DND-41 (cell line): ENCODE measurements at regions not wholly inside any gene's neighbourhood (a gene's known extent, or its start where the extent isn't known, plus 50 kb on each side); places are given as distances from the start of the nearest gene placed in this dataset.
"Not testable (repeated sequence)": the region's sequence is repeated elsewhere in the genome, so short reads cannot be mapped to it uniquely, and the experiment has no call there.

Source experiments
- ATAC-seq: fragments of 200-7000 bp; cut with Tn5 transposase; 3 replicates; pipeline ENCODE4 v1.9.1; 2021; ENCODE audit warnings: low read depth; ENCODE audit not compliant: insufficient read depth
- DNase-seq: peaks from one replicate; pipeline ENCODE4 v3.0.0-alpha.2; 2020
- H2AFZ ChIP-seq: 2 replicates; pipeline ENCODE4 v1.6.0; 2012; ENCODE audit warnings: low read depth, low read length
- H3K27ac ChIP-seq: 2 replicates; pipeline ENCODE4 v1.5.1; 2012; ENCODE audit warnings: low read length, inconsistent platforms
- H3K27me3 ChIP-seq: fragments of 200-600 bp; sonication (generic); 2 replicates; pipeline ENCODE4 v1.6.0; 2012; ENCODE audit warnings: low read length, mild to moderate bottlenecking, inconsistent platforms; ENCODE audit not compliant: insufficient read depth, poor library complexity
- H3K36me3 ChIP-seq: 2 replicates; pipeline ENCODE4 v1.5.1; 2012; ENCODE audit warnings: low read length, inconsistent platforms; ENCODE audit not compliant: insufficient read depth
- H3K4me1 ChIP-seq: 2 replicates; pipeline ENCODE4 v1.5.1; 2012; ENCODE audit warnings: mild to moderate bottlenecking, low read length; ENCODE audit not compliant: insufficient read depth
- H3K4me2 ChIP-seq: 2 replicates; pipeline ENCODE4 v1.6.0; 2012; ENCODE audit warnings: mild to moderate bottlenecking, moderate library complexity, low read length, inconsistent platforms; ENCODE audit not compliant: insufficient read depth
- H3K4me3 ChIP-seq, 2 experiments: fragments of 200-600 bp in 1 of 2; shearing (Covaris generic) in 1 of 2; 2 replicates each; pipeline ENCODE4 v1.5.1; 2012 to 2016; ENCODE audit warnings: inconsistent platforms in 2 of 2, low read length in 2 of 2, mild to moderate bottlenecking in 2 of 2, low read depth in 1 of 2, moderate library complexity in 1 of 2
- H3K79me2 ChIP-seq: 2 replicates; pipeline ENCODE4 v1.6.0; 2012; ENCODE audit warnings: low read length, inconsistent platforms; ENCODE audit not compliant: insufficient read depth
- H3K9ac ChIP-seq: 2 replicates; pipeline ENCODE4 v1.6.0; 2012; ENCODE audit warnings: low read depth, mild to moderate bottlenecking, inconsistent platforms, low read length, moderate library complexity
- H3K9me3 ChIP-seq: 2 replicates; pipeline ENCODE4 v1.5.1; 2012; ENCODE audit warnings: low read length, moderate library complexity, mild to moderate bottlenecking, inconsistent platforms; ENCODE audit not compliant: insufficient read depth, severe bottlenecking
- H4K20me1 ChIP-seq: 2 replicates; pipeline ENCODE4 v1.6.0; 2012; ENCODE audit warnings: low read length; ENCODE audit not compliant: insufficient read depth
- CTCF ChIP-seq: IDR thresholded peaks from 2 replicates; pipeline ENCODE4 v1.5.1; 2012; ENCODE audit warnings: borderline replicate concordance, low read length, moderate library complexity, mild to moderate bottlenecking; ENCODE audit not compliant: poor library complexity, severe bottlenecking; ENCODE audit errors: extremely low read depth
- EZH2 ChIP-seq: IDR thresholded peaks from 3 replicates; pipeline ENCODE4 v1.6.1; 2012; ENCODE audit warnings: borderline replicate concordance, low read depth, mild to moderate bottlenecking, moderate library complexity, low read length, inconsistent platforms; ENCODE audit not compliant: severe bottlenecking

GRCh38 chr17:52846767-52847166, 688.3 kb upstream of the CA10 start:
- H3K79me2 ChIP-seq, H4K20me1 ChIP-seq, DNase-seq, H3K27me3 ChIP-seq, H3K4me1 ChIP-seq, H3K4me2 ChIP-seq, H2AFZ ChIP-seq, H3K4me3 ChIP-seq, ATAC-seq, H3K27ac ChIP-seq, H3K36me3 ChIP-seq, H3K9me3 ChIP-seq, H3K9ac ChIP-seq: not testable (repeated sequence)

GRCh38 chr17:52841971-52842370, 683.5 kb upstream of the CA10 start:
- TF ChIP-seq EZH2 (no peak), CTCF (no peak)
- ATAC-seq (no peak), DNase-seq (no peak)
- Histone ChIP-seq H3K9me3 (no peaks in the 10 kb centered on the region), H3K27ac (no peak overlapping the region), H3K4me1 (no peaks in the 10 kb centered on the region), H3K4me2 (no peak overlapping the region), H3K27me3 (no peaks in the 10 kb centered on the region), H2AFZ (no peak overlapping the region), H3K9ac (no peak overlapping the region), H3K4me3 (no peak overlapping the region), H3K36me3 (no peaks in the 10 kb centered on the region), H4K20me1 (no peaks in the 10 kb centered on the region), H3K79me2 (no peaks in the 10 kb centered on the region)

DNA sequence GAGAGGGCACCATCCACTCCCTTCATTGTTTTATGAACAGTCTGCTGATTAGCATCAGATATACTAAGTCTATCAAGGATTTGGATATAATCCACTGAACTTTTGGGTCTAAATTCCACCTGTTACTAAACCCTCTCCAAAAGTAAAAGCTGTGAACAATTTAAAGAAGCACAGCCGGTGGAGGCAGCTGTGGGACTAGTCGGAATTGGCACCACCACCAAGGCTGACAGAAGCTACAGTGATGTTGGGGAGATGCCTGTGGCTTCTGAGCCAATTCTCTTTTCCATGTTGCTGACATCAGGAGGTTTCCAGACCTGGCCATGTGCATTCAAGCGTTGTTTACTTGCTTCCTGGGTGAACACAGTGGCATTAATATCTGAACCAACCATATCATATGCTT, 679.0 kb upstream of the CA10 start:
- no peak overlapping the region for H3K9ac ChIP-seq
- no peak for DNase-seq
- no peak for ATAC-seq
- no peaks in the 10 kb centered on the region for H4K20me1 ChIP-seq
- H3K4me3 ChIP-seq, result no peak overlapping the region
- H2AFZ ChIP-seq, result no peak overlapping the region
- no peaks in the 10 kb centered on the region for H3K27me3 ChIP-seq
- H3K9me3 ChIP-seq, result no peaks in the 10 kb centered on the region
- no peaks in the 10 kb centered on the region for H3K79me2 ChIP-seq
- H3K4me1 ChIP-seq, result no peaks in the 10 kb centered on the region
- H3K36me3 ChIP-seq, result no peaks in the 10 kb centered on the region
- H3K27ac ChIP-seq, result no peak overlapping the region
- no peak overlapping the region for H3K4me2 ChIP-seq
- no peak for TF ChIP-seq CTCF
- no peak for TF ChIP-seq EZH2

- Histone ChIP-seq H3K4me3 (no peak overlapping the region), H2AFZ (no peak overlapping the region), H3K79me2 (no peaks in the 10 kb centered on the region), H4K20me1 (no peaks in the 10 kb centered on the region), H3K27me3 (no peaks in the 10 kb centered on the region), H3K9ac (no peak overlapping the region), H3K36me3 (no peaks in the 10 kb centered on the region), H3K9me3 (no peaks in the 10 kb centered on the region), H3K4me2 (no peak overlapping the region), H3K4me1 (no peaks in the 10 kb centered on the region), H3K27ac (no peak overlapping the region)
- DNase-seq (no peak), ATAC-seq (no peak)
- no peak for TF ChIP-seq EZH2
- TF ChIP-seq CTCF, result no peak
Observed at GRCh38 chr17:52831536-52831935, 673.0 kb upstream of the CA10 start.
